ENCODE measurements at regions not wholly inside any gene's neighbourhood (a gene's known extent, or its start where the extent isn't known, plus 50 kb on each side); places are given as distances from the start of the nearest gene placed in this dataset.

DNA sequence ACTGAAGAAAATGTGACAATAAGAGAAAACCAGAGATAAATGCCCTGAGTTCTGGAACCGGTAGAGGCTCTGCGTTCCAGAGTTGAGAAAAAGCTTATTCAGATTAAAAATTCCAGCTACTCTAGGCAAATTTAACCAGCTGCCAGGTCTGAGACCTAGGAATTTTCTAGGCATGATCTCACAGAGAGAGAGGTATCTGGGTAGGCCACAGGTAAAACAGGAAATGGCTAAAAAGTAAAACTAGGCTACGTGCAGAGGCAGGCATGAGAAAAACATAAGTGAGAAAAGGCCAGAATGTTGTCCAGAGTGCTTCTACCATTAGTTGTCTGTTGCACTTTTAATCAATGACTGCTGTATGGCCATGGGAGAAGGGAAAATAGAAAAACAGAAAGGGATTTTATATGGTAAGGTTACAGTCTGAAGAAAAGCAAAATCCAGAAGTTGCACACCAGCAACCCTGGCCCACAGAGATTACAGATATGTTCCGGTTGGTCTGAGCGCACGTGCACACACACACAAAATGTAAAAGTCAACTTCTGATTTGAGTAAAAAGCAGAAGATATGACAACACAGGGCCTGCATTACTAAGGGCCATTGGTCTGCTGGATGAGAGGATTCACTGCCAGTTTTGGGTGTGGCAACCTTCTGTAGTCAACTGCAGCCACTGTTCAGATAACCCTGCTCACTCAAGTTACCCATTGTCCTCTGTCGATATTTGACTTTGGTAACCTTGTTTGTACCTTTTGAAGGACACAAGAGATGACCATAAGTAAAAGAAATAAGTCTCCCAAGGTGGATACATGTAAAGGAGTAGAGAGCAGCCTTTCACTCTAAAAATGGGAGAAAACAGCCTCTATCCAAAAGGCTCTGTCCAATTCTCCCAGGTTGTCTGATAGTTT lies 266.0 kb downstream of the DTWD2 start:
- no peak overlapping the region for H3K4me3 ChIP-seq (IDR thresholded peaks at IDR 0.05; ENCODE audit: insufficient read depth, low read depth, low read length)
- H4K20me1 ChIP-seq (ENCODE audit: insufficient read depth): no peaks in the 10 kb centered on the region
- no peak overlapping the region for H3K9ac ChIP-seq
- H3K4me2 ChIP-seq: no peak overlapping the region
- TF ChIP-seq, protein P1, sequence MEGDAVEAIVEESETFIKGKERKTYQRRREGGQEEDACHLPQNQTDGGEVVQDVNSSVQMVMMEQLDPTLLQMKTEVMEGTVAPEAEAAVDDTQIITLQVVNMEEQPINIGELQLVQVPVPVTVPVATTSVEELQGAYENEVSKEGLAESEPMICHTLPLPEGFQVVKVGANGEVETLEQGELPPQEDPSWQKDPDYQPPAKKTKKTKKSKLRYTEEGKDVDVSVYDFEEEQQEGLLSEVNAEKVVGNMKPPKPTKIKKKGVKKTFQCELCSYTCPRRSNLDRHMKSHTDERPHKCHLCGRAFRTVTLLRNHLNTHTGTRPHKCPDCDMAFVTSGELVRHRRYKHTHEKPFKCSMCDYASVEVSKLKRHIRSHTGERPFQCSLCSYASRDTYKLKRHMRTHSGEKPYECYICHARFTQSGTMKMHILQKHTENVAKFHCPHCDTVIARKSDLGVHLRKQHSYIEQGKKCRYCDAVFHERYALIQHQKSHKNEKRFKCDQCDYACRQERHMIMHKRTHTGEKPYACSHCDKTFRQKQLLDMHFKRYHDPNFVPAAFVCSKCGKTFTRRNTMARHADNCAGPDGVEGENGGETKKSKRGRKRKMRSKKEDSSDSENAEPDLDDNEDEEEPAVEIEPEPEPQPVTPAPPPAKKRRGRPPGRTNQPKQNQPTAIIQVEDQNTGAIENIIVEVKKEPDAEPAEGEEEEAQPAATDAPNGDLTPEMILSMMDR (conservative IDR thresholded peaks at IDR 0.05; ENCODE audit: low read depth, low read length): no peak
- no peaks in the 10 kb centered on the region for H3K4me1 ChIP-seq (ENCODE audit: low read depth, poor library complexity, severe bottlenecking)
- no peaks in the 10 kb centered on the region for H3K79me2 ChIP-seq (ENCODE audit: insufficient read depth, low read depth)
- no peaks in the 10 kb centered on the region for H3K36me3 ChIP-seq (ENCODE audit: insufficient read depth)
- no peak overlapping the region for H3K27ac ChIP-seq
- H3K27me3 ChIP-seq (ENCODE audit: insufficient read depth, low read depth): no peaks in the 10 kb centered on the region
- H2AFZ ChIP-seq (ENCODE audit: low read depth): no peak overlapping the region

DNA sequence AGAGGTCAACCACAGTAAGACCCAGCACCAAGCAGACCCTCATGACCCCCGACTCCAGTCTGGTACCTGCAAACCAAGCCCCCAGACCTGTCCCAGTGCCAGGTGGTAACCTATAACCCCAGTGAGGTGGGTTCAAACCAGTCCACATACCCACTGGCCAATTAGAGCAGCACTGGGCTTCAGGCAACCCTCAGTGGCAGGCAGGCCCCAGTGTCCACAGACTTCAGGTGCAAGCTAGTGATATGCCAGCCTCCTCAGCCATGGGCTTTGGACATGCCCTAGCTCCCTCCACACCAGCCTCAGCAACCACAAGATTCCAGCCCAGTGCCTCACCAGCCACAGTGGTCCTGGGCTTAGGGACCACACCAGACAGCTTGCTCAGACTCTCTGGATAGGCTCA lies 276.6 kb downstream of the DTWD2 start:
- H3K4me3 ChIP-seq (IDR thresholded peaks at IDR 0.05; ENCODE audit: insufficient read depth, low read depth, low read length): no peak overlapping the region
- no peaks in the 10 kb centered on the region for H3K4me1 ChIP-seq (ENCODE audit: low read depth, poor library complexity, severe bottlenecking)

DNA sequence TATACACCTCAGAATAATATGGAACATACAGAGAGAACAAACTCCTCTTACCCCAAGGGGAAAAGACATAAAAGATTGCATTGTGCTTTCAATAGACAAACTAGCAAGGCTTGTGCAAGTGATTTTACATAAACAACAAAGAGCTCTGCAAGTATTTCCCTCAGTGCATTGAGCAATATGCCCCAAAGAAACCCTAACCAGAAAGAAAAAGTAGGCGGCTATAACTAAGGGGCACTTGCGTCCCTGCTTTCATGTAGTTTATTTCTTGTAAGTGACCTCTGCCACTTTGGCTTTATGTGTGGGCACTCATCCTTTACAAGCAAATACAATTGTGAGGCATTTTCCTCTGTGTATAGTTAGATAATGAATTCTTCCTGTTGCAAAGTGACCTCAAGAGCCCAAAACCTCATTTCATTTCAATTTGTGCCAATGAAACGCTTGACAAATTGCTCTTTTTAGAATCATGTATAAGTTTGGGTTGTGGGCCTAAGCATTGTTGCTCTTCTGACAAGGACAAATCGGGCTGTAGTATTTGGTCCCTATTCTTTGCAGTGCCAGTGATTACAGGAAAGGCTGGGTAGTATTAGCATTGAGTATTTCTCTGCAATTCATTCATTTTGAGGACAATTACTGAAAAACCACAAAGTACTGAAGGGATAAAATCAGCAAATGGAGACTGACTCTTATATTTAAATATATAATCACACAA lies 282.2 kb downstream of the DTWD2 start:
- Histone ChIP-seq H3K4me1 (ENCODE audit: low read depth, poor library complexity, severe bottlenecking) (no peaks in the 10 kb centered on the region), H3K4me3 (IDR thresholded peaks at IDR 0.05; ENCODE audit: insufficient read depth, low read depth, low read length) (no peak overlapping the region), H3K4me2 (no peak overlapping the region), H3K27ac (no peak overlapping the region), H3K27me3 (ENCODE audit: insufficient read depth, low read depth) (no peaks in the 10 kb centered on the region), H3K79me2 (ENCODE audit: insufficient read depth, low read depth) (no peaks in the 10 kb centered on the region), H2AFZ (ENCODE audit: low read depth) (no peak overlapping the region), H3K9ac (no peak overlapping the region), H4K20me1 (ENCODE audit: insufficient read depth) (no peaks in the 10 kb centered on the region), H3K36me3 (ENCODE audit: insufficient read depth) (no peaks in the 10 kb centered on the region)
- TF ChIP-seq, protein P1 (conservative IDR thresholded peaks at IDR 0.05; ENCODE audit: low read depth, low read length): no peak

More for the DNA sequence above, 276.6 kb downstream of the DTWD2 start:
- H4K20me1 ChIP-seq (ENCODE audit: insufficient read depth): no peaks in the 10 kb centered on the region
- H3K79me2 ChIP-seq (ENCODE audit: insufficient read depth, low read depth): no peaks in the 10 kb centered on the region
- H3K27me3 ChIP-seq (ENCODE audit: insufficient read depth, low read depth): no peaks in the 10 kb centered on the region
- H2AFZ ChIP-seq (ENCODE audit: low read depth): no peak overlapping the region
- H3K27ac ChIP-seq: no peak overlapping the region
- TF ChIP-seq, protein P1 (conservative IDR thresholded peaks at IDR 0.05; ENCODE audit: low read depth, low read length): no peak
- H3K36me3 ChIP-seq (ENCODE audit: insufficient read depth): no peaks in the 10 kb centered on the region
- H3K4me2 ChIP-seq: no peak overlapping the region
- no peak overlapping the region for H3K9ac ChIP-seq

DNA sequence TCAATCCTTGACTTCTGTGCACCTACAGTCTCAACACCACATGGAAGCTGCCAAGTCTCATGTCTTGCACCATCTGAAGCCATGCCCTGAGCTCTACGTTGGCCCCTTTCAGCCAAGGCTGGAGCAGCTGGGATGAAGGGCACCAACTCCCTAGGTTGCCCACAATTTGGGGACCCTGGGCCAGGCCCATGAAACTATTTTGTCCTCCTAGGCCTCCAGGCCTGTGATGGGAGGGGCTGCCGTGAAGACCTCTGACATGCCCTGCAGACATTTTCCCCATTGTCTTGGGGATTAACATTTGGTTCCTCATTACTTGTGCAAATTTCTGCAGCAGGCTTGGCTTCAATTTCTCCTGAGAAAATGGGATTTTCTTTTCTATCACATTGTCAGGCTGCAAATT lies 285.1 kb downstream of the DTWD2 start:
- no peak overlapping the region for H3K4me3 ChIP-seq (IDR thresholded peaks at IDR 0.05; ENCODE audit: insufficient read depth, low read depth, low read length)
- TF ChIP-seq, protein P1 (conservative IDR thresholded peaks at IDR 0.05; ENCODE audit: low read depth, low read length): no peak
- H3K4me2 ChIP-seq: no peak overlapping the region
- no peak overlapping the region for H2AFZ ChIP-seq (ENCODE audit: low read depth)
- H3K27ac ChIP-seq: no peak overlapping the region
- no peaks in the 10 kb centered on the region for H3K27me3 ChIP-seq (ENCODE audit: insufficient read depth, low read depth)
- H3K36me3 ChIP-seq (ENCODE audit: insufficient read depth): no peaks in the 10 kb centered on the region
- no peaks in the 10 kb centered on the region for H3K79me2 ChIP-seq (ENCODE audit: insufficient read depth, low read depth)
- no peak overlapping the region for H3K9ac ChIP-seq
- H4K20me1 ChIP-seq (ENCODE audit: insufficient read depth): no peaks in the 10 kb centered on the region
- no peaks in the 10 kb centered on the region for H3K4me1 ChIP-seq (ENCODE audit: low read depth, poor library complexity, severe bottlenecking)

All from KMS-11 (cell line).